NCI-H524 (cell line): ENCODE measurements at regions not wholly inside any gene's neighbourhood (a gene's known extent, or its start where the extent isn't known, plus 50 kb on each side); places are given as distances from the start of the nearest gene placed in this dataset.
"Not testable (repeated sequence)": the region's sequence is repeated elsewhere in the genome, so short reads cannot be mapped to it uniquely, and the experiment has no call there.

ENCODE experiments used
- DNase-seq, 2 experiments: peaks; one replicate each; lab custom pipeline; 2025; lab: John Stamatoyannopoulos, UW

GRCh38 chr7:69052-69451 lies 123.3 kb upstream of the FAM20C start:
- DNase-seq: not testable (repeated sequence)

DNA sequence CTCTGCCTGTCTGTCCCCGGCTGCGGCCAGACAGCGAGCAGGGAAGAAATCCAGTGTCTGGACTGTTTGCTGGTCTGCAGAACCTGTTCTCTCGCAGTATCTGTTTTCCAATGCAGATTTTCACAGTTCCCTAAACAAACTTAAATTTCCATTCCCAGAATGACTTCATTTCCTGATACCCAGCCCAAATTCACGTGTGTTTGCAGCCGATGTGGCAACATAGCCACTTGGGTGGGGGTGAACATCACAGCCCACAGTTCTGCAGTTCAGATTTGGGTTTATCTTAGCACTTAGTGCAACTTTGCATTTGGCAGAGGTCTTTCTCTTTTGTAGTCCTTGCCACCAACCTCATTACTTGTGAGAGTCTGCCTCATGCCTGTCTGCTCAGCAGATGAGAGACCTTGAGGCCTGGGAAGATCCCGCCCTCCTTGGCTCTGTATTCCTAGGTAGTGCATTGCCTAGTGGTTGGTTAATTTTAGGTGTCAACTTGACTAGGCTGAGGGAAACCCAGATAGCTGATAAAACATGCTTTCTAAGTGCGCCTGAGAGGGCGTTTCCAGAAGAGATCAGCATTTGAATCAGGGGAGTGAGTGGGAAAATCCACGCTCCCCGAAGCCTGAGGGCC lies 122.8 kb upstream of the FAM20C start:
- not testable (repeated sequence) for DNase-seq

DNA sequence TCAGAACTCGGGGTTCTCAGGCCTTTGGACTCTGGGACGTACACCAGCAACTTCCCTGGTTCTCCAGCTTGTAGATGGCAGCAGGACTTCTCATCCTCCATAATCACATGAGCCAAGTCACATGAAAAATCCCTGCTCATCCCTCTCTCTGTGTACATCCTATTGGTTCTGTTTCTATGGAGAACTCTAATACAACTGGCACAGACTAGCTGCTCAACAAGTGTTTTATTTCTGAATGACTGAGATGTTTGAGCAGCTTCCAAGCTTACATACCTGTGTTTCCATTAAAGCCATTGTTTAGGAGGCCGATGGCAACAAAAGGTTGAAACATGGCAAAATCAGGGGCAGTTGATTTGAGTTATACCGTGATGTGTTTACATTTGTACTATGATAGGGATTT lies 122.2 kb upstream of the FAM20C start:
- DNase-seq: not testable (repeated sequence)

DNA sequence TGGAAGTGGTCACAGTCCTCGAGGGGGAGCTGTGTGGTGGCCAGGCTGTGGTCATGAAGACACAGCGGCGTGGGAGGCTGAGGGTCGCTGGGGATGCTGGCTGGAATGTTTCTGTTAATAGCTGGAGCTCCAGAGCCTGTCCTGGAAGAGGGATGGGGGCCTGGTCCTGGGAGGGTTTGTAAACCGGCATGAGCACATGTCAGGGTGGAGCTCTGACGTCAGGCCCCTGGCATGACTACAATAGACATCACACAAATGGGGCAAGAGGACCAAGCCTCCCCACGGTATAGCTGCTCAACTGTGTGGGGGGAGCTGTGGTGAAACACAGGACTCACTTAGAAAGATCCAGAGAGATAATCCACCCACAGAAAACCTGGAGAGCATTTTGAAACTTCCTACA lies 121.4 kb upstream of the FAM20C start:
- not testable (repeated sequence) for DNase-seq

DNA sequence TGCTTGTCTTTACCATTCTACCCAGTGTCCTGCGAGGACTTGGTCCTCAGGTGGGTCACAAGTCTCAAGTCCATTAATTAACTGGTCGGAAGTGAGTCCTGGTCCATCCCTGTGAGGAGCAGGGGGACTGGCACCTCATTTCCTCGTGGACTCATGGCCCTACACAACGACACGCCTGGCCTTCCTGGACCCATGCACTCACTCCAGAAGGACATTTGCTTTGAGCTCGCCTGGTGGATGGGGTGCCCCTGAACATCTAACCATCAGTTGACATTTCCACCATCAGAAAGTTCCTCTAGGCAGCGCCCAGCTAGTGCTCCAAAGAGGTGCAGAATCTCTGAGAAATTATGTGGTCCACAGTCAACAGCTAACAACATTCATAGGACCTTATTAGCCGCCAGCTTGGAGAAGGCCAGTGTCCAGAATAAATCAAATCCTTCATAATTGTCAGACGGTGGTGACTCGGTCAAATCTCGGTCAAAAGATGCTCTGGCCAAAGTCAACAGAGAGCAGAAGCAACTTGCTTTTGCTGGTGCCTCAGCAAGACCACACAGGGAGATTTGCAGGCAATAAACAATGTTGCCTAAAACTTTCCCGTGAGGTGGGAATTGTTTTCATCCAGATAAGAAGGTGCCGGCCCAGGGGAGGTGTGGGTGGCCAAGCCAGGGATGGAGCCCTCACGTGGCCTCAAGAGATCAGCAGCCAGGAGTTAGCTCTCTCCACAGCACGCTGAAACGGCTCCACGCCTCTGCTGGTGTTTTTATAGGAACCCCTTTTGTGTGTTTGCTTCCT lies 119.9 kb upstream of the FAM20C start:
- not testable (repeated sequence) for DNase-seq

DNA sequence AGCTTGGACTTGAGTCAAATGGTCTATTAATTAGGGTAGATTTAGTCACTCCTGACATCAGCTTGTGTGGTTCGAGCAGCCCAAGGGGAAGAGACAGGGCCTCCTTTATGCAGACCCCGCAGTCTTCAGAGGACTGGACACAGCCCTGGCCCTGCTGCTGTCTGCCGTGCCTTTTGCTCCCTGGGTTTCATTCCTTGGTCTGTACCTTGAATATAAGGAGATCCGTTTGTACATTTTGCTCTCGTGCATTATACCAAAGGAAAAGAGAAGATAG lies 119.4 kb upstream of the FAM20C start:
- DNase-seq: not testable (repeated sequence)

GRCh38 chr7:74008-74540 lies 118.3 kb upstream of the FAM20C start:
- not testable (repeated sequence) for DNase-seq

DNA sequence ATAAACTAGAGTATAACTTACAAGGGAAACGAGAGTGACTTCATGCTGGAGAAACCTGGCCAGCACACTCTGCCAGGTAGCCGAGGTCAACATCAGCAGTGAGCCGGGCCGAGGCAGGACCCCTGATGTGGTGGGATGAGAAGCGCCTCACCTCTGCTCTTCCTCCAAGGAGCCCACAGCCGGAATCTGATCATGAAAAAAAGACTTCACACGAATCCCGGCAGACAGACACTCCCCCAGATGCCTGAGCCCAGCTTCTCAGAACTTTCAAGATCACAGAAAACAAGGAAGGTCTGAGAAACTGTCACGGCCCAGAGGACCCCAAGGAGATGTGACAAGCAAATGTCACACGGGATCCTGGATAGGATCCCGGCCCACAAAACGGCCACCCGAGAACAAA lies 116.9 kb upstream of the FAM20C start:
- not testable (repeated sequence) for DNase-seq

DNA sequence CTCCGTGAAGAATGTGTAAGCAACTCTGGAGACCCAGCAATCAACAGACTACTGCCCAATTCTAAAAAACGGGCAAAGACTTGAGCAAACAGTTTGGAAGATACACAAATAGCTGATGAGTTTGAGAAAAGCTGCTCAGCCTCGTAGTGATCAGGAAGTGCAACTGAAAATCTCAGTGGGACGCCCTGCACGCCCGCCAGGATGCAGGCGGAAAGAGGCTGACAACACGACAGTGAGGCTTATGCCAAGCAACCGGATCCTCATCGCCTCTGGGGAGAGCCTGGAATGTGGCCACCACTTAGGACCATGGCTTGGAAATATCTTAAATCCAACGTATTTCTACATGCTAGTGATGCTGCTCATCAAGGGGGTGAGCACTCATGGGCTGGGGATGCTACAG lies 116.2 kb upstream of the FAM20C start:
- DNase-seq: not testable (repeated sequence)

GRCh38 chr7:76829-77395 lies 115.5 kb upstream of the FAM20C start:
- not testable (repeated sequence) for DNase-seq

- DNase-seq: not testable (repeated sequence)
These were observed 113.5 kb upstream of the FAM20C start for GRCh38 chr7:78862-79261.

DNA sequence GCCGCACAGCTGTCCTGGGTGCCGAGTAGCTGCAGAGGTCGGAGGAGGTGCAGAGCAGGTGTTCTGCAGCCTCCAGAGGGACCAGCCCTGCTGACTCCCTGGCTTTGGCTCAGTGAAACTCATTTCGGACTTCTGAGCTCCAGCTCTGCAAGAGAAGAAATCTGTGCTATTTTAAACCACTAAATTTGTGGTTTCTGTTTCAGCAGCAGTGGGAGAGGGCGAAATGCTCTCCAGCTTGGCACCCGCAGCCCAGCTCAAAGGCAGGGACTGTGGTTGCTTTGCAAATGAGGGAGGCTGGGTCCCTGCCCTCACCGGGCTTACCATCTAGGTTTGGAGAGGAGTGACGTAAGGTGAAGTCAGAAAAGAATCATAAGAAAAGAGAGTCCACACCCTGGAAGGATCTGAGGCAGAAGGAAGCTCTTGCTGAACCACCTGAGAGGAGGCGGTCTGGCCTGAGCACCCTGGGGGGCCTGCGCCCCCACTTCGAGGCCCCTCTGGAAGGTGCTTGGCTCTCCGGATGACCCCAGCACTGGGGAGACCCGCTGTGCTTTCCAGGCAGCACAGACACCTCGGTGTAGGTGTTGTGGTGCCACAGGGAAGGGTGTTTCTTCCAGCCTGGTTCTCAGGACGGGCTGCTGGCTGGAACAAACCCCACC lies 112.8 kb upstream of the FAM20C start:
- DNase-seq: not testable (repeated sequence)

- DNase-seq: no peak
These were observed 111.9 kb upstream of the FAM20C start for GRCh38 chr7:80259-81067.

GRCh38 chr7:81068-81925 lies 111.1 kb upstream of the FAM20C start:
- no peak for DNase-seq

DNA sequence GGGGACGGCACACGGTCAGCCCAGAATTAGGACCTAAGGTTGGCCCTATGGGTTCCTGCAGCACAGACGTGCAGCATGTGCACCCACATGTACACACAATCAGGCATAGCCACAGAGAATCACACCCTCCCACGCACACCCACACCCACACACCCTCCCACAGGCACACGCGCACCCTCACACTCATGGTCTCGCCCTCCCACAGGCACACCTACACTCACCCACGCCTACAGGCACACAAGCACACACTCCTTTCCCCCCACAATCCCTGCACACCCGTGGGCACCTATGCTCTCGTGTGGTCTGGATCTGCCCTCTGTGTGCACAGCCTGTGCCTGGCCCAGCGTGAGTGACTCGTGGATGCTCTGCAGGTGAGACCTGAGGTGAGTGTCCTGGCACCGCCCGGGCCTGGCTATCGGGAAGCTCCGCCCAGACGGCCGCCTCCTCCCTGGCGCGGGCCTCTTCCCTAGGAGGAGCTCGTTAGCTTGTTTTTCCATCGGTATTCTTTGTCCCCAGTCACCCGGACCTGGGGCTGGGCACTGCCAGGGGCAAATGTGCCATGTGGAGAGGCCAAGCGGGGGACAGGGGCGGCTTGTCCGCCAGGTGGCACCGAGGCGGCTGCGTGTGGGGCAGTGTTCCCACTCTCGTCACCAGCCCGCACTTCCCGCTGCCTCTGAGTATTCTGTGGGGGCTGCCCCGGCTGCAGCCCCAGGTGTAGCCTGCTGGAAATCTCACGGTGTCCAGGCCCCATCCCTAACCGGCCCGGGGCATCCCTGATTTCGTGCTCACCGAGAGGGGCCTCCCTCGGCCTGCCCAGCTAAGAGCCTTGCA lies 110.2 kb upstream of the FAM20C start:
- DNase-seq: no peak

GRCh38 chr7:82757-83155 lies 109.6 kb upstream of the FAM20C start:
- no peak for DNase-seq

DNA sequence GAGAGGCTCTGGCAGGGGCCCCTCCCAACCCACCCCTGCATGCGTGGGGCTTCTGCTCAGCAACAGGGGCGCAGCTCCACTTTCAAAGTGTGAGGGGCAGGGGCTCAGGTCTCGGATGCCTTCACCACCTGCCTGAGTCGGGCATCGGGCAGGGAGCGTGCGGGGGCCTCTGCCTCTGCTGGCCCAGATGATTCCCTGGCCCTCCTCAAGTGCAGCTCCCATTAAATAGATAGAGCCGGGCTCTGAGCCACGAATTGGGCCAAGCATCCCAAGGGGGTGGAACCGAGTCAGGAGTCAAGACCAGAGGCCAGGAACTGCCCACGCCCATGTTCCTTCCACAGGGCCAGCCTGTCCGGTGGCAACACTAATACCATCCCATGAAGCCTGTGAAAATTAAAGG lies 108.9 kb upstream of the FAM20C start:
- no peak for DNase-seq

DNA sequence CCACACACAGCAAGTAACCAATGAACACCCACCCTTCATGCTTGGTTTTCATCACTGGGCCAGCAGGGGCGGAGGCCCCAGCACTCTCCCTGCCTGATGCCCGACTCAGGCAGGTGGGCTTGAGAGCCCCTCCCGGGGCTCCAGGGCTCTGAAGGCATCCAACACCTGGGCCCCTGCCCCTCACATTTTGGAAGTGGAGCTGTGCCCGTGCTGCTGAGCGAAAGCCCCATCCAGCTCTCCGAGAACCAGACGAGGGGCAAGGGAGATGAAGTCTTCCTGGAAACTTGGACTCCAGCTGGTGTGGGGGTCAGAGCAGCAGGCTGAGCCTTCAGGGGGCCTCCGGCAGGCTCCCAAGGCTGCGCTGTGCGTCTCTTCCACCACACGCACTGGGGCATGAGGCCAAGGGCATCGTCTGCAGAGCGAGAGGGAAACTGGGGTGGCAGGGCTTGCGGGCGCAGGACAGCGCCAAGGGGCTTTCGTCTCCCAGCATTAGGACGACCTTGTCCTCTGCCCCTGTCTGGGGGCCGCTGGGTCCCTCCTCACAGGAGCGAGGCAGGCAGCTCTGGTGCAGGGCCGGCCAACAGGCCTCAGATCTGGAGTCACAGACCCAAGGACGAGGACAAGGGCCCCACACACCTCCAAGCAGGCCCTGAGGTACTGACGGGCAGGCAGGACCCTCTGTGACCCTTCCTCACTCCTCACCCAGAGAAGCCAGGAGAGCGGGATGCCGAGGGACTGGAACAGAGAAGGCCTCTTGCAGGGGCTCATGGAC lies 108.3 kb upstream of the FAM20C start:
- DNase-seq: no peak

GRCh38 chr7:84633-85020 lies 107.7 kb upstream of the FAM20C start:
- no peak for DNase-seq
